Hematopoietic multipotent progenitor cell treated with erythropoietin and hydrocortisone succinate and interleukin-3 and kit ligand, for 17 days (in vitro differentiated cells): ENCODE measurements at regions not wholly inside any gene's neighbourhood (a gene's known extent, or its start where the extent isn't known, plus 50 kb on each side); places are given as distances from the start of the nearest gene placed in this dataset.

ENCODE experiments used
- DNase-seq: peaks from one replicate; pipeline ENCODE4 v3.0.0-alpha.2; 2015; ENCODE audit warnings: low spot score

GRCh38 chr10:61142987-61143386 is 199.0 kb upstream of the RHOBTB1 start:
- DNase-seq, result no peak

GRCh38 chr10:61140765-61141392 is 196.9 kb upstream of the RHOBTB1 start:
- DNase-seq, result no peak

DNA sequence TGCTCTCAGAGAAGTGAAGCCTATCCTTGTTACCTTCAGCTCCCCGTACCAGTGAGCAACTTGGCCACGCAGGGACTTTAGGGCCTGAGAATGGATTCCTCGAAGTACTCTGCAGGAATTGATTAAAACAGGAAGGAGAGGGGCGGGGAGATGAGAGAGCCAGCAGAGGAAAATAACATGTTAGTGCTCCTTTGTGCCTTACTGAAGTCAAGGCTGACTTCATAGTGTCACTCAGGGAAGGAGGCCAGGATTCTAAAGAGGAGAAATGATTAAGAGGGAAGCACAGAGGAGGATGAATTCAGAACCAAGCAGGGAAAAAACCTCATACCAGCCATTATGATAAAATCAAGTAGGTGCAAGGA is 195.6 kb upstream of the RHOBTB1 start:
- no peak for DNase-seq

DNA sequence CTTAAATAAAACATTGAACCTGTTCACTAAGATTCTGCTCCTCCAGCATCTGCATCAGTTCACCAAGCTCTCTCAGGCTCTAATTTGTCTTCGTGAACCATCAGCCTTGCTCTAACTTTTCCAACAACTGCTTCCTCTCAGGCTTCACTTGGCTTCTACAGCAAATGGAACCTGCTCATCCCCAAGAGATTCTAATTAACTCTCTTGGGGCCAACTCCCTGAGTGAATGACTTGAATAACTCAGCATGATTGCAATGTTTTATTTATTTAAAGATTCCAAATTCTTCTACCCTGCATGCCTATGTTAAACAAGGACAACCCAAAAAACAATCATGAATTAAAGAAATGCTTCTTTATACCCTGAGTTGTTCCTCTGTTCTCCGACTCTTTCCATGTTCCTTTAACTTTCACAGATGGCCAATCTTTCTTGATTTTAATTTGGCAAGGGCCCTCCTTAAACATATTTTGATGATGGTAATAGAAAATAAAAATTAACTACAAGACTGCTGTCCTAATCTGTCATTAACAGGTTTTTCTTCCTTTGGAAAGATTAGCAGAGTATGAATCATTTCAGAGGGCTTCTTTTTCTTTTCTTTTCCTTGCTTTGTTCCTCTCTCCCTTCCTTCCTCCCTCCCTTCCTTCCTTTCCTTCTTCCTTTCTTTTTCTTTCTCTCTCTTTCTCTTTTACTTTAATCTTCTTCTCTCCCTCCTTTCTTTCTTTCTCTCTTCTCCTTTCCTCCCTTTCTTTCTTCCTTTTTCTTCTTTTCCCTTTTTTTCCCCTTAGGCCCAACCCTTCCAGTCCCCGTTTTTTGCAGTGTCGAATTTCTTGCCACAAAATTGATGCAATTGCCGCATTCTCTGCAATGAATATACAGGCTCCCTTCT is 195.0 kb upstream of the RHOBTB1 start:
- no peak for DNase-seq

- DNase-seq, result no peak
Measured at GRCh38 chr10:61136139-61136538, 192.2 kb upstream of the RHOBTB1 start.

GRCh38 chr10:61135276-61135721 is 191.3 kb upstream of the RHOBTB1 start:
- no peak for DNase-seq

DNA sequence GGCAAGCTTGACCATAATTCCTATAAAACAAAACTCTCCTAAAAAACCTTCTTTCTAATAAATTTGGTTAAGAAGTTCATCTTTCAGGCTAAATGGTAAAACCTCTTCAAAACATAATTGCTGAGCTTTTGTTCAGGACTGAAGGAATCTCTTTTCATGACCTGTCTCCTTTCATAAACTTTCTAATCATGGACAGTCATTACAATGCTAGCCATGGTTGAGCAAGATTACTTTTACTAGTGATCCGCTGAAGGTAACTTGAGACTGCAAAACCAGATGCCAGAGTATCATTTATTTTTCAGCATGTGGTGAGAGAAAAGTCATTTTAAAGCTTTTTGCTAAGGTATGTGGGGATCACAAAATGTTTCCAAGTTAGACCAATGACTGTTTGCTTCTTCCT is 186.4 kb upstream of the RHOBTB1 start:
- no peak for DNase-seq

- no peak for DNase-seq
Measured at GRCh38 chr10:61128196-61128595, 184.2 kb upstream of the RHOBTB1 start.

DNA sequence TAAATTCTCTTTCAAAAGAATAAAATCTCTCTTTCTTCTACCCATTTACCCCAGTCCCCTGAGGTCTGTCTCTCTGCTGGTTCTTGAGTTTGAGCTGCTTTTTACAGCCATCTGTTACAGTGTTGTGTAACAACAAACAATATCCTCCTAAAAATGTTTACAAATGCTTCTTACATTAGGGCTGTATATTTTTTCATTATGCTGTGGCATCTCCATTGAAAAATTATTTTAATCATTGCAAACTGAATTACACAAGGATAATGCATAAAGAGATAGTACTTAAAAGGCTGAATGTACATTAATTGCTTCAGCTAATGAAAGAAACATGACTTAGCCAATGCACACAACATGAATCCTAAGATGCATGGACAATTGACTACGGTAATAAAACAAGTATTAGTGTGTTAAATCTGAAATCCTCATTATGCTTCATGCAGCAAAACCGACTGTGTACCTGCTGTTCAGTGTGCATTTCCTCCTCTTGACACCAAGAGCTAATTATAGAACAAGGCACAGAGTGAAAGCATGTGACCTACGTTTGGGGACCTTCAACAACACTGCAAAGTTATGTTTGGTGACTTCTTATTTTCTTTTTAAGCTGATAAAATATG is 181.7 kb upstream of the RHOBTB1 start:
- no peak for DNase-seq

DNA sequence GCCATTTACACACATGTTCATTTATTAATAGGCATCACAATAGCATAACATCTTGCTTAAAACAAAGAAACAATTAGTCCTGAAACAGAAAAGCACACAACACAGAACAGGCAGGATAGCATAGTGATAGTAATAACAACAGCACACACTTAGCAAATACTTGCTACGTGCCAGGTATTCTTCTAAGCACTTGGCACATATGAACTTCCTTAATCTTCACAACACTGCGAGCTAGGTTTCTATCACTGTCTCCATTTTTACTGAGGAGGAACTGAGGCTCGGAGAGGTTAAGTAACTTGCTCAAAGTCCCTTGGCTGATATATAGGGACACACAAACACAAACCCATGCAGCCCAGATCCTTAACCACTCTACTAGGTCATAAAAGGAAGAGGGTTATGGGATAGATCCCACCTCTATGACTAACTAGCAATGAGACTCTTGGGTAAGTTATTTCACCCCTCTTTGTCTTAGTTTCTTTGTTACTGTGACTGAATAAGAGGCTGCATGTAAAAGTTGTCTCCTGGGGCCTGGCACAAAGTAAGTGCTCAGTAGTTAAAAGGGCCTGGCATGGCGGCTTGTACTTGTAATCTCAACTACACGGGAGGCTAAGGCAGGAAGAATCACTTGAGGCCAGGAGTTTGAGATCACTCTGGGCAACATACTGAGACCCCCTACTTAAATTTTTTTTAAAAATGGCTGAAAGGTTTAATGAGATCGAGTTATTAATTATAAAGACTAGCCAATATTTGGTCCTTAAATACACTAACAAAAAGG is 181.0 kb upstream of the RHOBTB1 start:
- no peak for DNase-seq

- DNase-seq, result no peak
Measured at GRCh38 chr10:61120805-61121204, 176.8 kb upstream of the RHOBTB1 start.

- no peak for DNase-seq
Measured at GRCh38 chr10:61119573-61119972, 175.6 kb upstream of the RHOBTB1 start.

- no peak for DNase-seq
Measured at GRCh38 chr10:61115897-61116296, 171.9 kb upstream of the RHOBTB1 start.

DNA sequence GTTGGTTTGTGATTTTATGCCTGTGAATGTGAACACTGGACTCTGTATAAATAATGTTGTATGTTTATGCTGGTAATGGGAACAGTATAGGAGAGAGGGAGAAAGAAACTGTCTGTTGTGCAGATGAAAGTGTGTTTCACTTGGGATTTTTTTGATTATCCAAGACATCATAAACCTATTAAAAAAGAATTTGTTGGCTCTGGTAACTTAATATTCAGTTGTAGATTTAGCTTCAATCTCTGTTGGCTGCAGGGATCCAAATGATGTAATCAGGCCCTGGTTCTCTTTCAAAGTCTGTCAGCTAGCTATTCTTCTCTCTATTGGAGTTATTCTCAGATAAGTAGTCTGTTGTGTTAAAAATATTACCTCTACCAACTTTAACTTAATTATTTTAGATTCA is 168.8 kb upstream of the RHOBTB1 start:
- no peak for DNase-seq

DNA sequence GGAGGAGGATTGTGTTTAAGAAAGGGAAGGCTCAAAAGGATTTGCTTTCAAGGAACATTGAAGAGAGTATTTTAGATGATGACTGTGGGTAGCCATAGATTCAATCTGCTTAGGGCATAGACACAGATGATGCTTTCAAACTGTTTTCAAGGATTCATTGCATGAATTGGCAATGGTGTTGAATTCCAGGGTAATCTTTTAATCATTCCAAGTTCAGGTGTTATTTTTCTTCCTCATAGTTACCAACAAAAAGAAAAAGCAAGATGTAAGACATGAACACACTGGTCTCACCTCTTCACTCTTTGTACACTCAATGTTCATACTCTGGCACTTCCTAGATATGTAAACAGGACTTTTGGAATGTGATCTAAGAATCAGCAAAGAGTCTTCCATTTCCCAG is 167.0 kb upstream of the RHOBTB1 start:
- no peak for DNase-seq

DNA sequence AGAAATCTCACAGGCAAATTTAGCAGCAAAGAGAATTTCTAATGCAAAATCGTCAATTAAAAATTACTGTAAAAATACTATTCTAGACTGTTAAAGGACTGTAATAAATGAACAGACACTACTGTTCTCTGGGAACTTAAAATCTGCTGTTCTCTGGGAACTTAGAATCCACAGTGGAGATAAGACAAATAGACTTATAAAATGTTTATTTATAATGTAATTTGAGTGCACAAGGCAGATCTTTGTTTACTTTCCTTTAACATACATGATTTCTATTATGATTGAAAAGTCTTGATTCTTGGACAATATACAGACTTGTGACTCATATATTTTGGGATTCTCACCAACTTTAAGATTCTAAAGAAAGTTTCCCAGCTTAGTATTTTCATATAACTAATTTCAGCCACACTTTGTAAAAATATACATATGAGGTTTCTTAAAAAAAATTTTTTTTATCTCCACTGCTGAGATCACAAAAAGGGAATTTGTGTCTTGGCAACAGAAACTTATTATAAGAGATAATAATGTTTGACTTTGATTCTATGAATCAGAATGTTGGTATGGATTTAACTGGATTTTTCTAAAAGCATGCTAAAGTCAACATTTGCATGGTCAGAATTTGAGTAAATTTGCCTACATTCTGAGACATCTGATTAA is 166.3 kb upstream of the RHOBTB1 start:
- no peak for DNase-seq

DNA sequence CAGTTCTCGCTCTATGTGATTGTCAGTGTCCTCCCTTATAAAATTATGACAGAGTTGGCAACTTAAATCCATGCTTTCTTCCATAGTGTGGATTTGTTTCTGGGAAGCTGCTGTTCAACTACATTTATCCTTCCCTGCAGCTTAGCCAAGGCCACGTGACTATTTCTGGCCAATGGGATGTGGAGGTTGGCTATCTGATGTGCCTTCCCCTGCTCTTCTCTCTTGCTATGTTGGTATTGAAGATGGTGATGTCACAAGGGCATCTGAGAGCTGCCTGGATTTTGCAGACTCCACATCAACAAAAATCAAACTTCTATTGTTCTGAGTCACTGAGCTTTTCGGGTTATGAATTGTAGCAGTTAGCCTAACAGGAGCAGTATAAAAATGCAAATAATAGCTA is 164.9 kb upstream of the RHOBTB1 start:
- DNase-seq, result no peak

- DNase-seq, result no peak
Measured at GRCh38 chr10:61100887-61101286, 156.9 kb upstream of the RHOBTB1 start.

GRCh38 chr10:61099756-61100155 is 155.8 kb upstream of the RHOBTB1 start:
- no peak for DNase-seq

GRCh38 chr10:61098966-61099365 is 155.0 kb upstream of the RHOBTB1 start:
- no peak for DNase-seq

GRCh38 chr10:61097026-61097425 is 153.0 kb upstream of the RHOBTB1 start:
- no peak for DNase-seq

GRCh38 chr10:61096056-61096455 is 152.1 kb upstream of the RHOBTB1 start:
- no peak for DNase-seq
